Stimulated activated CD8-positive, alpha-beta memory T cell treated with anti-CD3 and anti-CD28 coated beads, Interleukin-15, amount 100 ng/mL, for 48 hours (primary cell): ENCODE measurements at regions not wholly inside any gene's neighbourhood (a gene's known extent, or its start where the extent isn't known, plus 50 kb on each side); places are given as distances from the start of the nearest gene placed in this dataset.

Source experiments
- DNase-seq, 2 donors: peaks; one replicate each; pipeline ENCODE4 v3.0.0-alpha.2; 2020; ENCODE audit warnings: low read depth in 2 of 2

DNA sequence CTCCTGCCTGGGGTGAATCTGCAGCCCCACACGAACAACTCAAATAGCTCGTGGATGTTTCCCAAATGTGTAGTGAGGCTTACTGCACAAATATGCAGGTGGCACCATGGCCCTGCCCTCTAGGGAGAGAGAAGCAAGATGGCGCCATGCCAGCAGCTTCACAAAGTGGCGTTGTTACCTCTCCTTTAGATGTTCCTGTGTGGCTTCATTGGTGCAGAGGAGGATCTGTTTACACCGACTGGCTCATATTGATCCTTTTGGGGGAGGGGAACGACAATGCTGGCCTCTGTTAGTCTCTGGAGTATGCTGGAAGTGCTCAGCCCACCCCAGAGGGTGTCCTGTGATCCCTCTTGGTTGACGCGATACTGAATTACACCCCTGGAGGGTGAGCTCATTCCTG lies 99.5 kb upstream of the GATA6 start:
- no peak for DNase-seq

GRCh38 chr18:22073411-22073810 lies 96.0 kb upstream of the GATA6 start:
- DNase-seq, result no peak

DNA sequence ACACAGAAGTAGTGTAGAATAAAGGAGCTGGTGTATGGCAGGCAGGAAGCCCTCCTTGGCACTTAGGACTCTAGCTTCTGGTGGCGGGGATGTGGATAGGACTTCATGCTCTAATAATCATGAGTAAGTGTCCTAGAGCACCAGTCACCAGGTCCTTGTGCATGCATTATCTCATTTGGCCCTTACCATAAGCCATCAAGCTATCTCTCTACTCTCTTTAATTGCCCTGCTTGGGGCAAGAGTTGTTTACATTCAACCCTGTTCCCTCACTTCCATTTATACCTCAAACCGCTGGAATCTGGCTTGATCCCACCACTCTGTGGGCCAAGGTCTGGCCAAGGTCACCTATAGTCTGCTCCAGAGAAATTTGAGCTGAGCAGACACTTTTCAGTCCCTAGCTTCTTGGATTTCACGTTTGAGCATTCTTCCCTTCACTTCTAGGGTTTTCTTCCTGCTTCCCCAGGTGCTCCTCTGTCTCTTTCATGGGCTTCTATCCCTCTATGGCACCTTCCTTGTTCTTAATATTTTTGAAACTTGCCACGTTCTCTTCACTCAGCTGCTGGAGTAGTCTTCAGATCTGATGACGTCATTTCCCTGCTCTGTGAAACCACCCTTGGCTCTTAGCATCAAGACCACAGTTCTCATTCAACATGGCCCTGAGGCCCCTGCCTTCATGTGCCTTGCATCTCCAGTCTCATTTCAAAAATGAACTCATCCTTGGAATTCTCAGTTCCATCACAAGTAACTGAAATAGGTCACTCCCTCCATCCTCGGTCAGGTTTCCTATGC lies 94.9 kb upstream of the GATA6 start:
- DNase-seq, result no peak

- no peak for DNase-seq
These were observed 89.4 kb upstream of the GATA6 start for GRCh38 chr18:22080035-22080434.

DNA sequence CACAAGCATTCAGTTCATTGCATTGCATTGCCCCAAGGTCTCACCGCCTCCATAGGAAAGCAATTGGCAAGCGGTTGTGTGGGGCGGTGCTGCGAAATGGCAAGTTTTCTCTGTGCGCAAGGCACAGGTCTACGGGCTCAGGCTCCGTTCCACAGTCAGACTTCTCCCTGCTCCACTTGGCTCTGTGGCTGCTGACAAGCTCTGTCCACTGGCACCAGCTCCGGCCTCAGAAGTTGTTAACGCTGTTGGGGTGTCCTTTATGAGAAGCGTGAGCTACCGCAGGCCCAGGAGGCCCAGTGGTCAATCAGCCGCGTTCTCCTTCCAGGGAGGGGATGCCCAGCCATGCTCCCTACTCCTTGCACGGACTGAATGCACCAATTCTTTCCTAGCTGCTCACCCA lies 87.0 kb upstream of the GATA6 start:
- no peak for DNase-seq

DNA sequence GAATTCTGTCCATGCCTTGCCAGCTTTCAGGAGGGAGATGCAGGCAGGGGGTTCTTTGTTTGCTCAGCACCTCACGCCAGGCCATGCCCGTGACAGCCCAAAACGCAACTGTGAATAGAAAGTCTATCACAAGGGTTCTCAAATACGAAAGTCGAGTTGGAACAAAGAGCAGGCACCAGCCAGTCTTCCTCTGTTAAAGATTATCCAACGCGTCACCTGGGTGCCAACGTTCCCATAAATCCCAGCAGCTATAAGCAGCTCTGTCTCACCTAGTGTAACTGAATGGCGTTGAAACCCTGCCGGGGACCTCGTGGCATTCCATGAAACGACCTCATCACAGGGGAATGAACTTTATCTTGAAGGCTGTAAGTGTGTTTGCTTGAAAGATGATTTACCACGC lies 84.8 kb upstream of the GATA6 start:
- DNase-seq, result no peak

DNA sequence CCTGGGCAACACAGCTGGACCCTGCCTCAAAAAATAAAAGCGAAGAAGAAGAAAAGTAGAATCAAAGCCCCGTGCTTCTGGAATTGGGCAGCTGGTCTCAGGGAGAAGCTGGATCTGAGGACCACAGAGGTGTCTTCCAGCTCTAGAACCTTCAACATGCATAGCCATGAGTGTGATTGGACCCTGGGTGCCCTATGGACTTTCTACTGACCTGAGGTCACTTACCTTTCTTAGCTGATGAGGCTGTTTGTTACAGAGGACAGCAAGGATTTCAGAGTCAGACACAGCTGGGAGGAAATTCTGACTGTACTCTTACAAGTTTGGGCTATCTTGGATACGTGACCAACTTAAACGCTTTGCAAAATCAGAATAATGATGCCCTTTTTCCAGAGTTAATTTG lies 82.4 kb upstream of the GATA6 start:
- no peak for DNase-seq

DNA sequence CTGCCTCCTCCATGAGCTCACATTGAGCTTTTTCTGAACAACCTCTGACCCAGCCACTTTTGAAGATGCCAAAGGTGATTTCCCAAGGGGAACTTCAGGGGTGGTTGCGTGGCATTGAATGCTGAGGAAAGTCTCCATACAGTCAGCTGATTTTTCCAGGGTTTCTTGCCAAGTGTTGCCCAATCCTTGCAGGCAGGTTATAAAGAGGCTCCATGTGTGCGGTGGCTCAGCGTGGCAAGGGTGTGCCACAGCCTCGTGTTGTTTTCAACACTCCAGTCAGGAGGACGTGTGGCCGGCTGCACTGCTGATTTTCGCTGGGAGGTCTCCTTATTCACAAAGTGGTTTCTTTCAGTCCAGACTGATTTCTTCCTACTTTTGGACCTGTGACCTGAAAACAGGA lies 81.4 kb upstream of the GATA6 start:
- DNase-seq, result no peak

GRCh38 chr18:22088996-22089640 lies 80.3 kb upstream of the GATA6 start:
- DNase-seq, result no peak

- DNase-seq, result no peak
These were observed 78.0 kb upstream of the GATA6 start for GRCh38 chr18:22091341-22091740.

DNA sequence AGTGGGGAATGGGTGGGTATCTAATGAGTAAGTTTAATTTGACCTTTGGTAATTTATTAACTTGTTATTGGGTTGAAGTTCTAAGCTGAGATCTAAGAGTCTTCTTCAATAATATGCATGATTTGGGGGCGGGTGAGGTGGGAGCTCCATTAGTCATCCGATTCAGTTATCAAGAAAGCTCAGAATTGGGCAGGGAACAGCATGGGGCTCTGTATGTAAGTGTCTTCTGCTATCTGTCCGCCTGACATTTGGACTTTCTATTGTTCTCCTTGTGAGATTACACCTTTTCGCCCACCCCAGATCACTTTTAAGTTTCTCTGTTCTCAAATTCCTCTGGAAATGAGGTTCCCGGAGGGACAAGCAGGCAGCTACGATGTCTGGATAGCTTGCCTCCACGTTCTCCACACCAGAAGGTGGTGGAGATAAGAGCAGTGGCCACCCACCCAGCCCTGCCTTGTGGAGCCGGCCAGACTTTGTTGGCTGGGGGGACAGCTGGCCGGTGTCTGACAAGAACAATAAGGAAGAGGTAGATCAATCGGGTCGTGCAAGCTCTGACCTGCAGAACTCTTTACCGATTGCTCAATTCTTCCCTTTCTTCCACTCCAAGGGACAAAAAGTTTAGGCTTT lies 75.5 kb upstream of the GATA6 start:
- no peak for DNase-seq

DNA sequence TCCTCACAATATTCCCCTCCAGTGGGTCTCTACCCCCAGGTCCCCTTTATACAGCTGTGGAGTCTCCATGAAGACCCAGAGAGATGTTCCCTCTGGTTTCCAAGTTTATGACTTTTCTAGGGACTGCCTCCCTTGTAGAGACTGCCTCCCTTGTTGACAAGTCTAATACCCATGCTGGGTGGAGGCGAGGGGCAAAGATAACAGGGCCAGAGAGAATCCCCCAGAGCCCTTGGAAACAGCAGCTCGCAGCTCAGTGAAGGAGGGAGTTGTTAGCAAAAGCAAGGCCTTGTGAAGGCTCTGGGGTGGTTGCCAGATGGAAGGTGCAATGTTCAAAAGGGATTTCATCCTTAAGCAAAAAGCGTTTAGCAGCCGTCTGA lies 75.0 kb upstream of the GATA6 start:
- DNase-seq, result no peak

GRCh38 chr18:22098563-22098989 lies 70.8 kb upstream of the GATA6 start:
- no peak for DNase-seq

- no peak for DNase-seq
These were observed 69.5 kb upstream of the GATA6 start for GRCh38 chr18:22099925-22100324.

DNA sequence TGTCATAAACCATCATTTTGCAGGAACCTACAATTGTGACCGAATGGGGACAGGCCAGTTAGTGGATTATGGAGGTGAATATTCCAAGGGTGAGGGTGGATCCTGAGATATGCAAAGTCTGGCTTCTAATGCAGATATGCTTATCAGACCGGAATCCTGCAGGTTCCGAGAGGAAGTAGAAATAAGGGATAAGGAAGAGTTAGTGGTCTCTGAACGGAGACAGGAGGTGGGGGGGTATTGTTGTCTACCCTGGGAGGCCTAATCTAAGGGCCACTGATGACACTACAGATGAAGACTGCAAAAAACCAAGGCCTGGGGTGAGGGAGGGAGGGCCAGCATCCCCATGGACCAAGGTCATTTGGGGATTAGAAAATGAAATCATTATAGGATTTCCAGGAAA lies 67.7 kb upstream of the GATA6 start:
- no peak for DNase-seq

- no peak for DNase-seq
These were observed 66.3 kb upstream of the GATA6 start for GRCh38 chr18:22102953-22103646.

DNA sequence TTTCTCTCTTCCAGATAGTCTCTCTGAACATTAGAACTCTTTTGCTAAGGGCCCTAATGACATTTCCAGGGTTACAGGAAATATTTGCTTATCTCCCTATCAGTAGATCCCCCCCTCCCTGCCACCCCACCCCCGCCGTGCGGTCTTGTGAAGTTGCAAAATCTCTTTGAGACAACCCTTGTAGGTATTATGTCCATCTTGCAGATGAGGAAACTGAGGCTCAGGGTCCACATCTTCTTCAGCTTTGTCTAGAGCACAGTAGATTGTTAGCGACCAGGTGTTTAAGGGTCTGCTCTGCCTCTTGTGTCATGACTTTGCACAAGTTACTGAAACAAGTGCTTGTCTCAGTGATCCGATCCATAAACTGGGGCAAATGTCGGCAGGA lies 65.8 kb upstream of the GATA6 start:
- DNase-seq, result no peak

GRCh38 chr18:22106536-22107292 lies 62.7 kb upstream of the GATA6 start:
- DNase-seq, result no peak

GRCh38 chr18:22108674-22109073 lies 60.7 kb upstream of the GATA6 start:
- no peak for DNase-seq

DNA sequence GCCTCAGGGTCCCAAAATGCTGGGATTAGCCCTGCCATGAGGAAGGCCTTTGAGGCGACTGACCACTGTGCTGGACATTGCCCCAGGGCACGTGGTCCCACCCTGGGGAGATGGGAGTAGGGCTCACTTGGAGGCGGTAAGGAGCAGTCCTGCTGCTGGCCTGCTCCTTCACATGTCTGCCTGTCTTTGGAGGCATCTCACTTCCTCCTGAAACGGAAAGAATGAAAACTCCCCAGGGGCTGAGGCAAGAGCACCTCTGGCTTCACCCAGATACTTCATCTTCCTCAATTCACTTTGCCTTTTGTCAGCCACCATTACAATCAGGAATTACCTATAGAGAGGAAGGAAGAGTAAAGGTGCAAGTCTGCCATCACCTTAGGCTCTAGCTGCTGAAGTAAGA lies 59.9 kb upstream of the GATA6 start:
- DNase-seq, result no peak

- DNase-seq, result no peak
These were observed 58.9 kb upstream of the GATA6 start for GRCh38 chr18:22110461-22110924.

DNA sequence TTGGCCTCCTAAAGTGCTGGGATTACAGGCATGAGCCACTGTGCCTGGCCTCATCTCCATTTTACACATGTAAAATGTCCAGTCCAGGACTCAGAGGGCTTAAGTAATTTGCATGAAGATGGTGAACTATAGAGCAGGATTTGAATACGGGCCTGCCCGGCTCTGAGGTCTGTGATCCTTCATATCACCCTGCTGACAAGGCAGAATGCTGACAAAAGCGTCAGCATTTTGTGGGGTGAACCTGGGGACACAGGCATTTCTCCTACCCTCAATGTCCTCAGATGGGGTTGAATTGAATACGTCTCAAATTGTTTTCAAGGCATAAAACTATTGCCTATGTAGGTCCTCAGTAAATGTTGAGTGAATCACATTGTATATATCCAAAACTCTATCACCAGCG lies 57.2 kb upstream of the GATA6 start:
- DNase-seq, result no peak
